Neural cell (in vitro differentiated cells): ENCODE measurements at regions not wholly inside any gene's neighbourhood (a gene's known extent, or its start where the extent isn't known, plus 50 kb on each side); places are given as distances from the start of the nearest gene placed in this dataset.

Experiments used
- H2AFZ ChIP-seq: fragments of 200-600, 300-800 bp; sonication (generic), shearing (Covaris generic); 2 replicates; pipeline ENCODE4 v1.6.0; 2014; ENCODE audit warnings: low read depth, mild to moderate bottlenecking, antibody characterized with exemption, low read length, moderate library complexity
- H3F3A ChIP-seq: fragments of 200-600 bp; shearing (Covaris generic); 2 replicates; pipeline ENCODE4 v1.6.1; 2016; ENCODE audit warnings: mild to moderate bottlenecking, moderate library complexity, mixed read lengths, antibody characterized with exemption, low read length; ENCODE audit not compliant: insufficient read depth, poor library complexity, severe bottlenecking
- H3K27ac ChIP-seq: fragments of 200-600, 300-800 bp; sonication (generic), shearing (Covaris generic); 2 replicates; pipeline ENCODE4 v1.5.1; 2014; ENCODE audit warnings: mild to moderate bottlenecking, low read length, moderate library complexity
- H3K27me3 ChIP-seq: fragments of 300-800, 200-600 bp; sonication (generic), shearing (Covaris generic); 2 replicates; pipeline ENCODE4 v1.6.0; 2014; ENCODE audit warnings: mild to moderate bottlenecking, low read depth, low read length, moderate library complexity; ENCODE audit not compliant: insufficient read depth
- H3K36me3 ChIP-seq: fragments of 300-800, 200-600 bp; sonication (generic), shearing (Covaris generic); 2 replicates; pipeline ENCODE4 v1.5.1; 2014; ENCODE audit warnings: mild to moderate bottlenecking, antibody characterized with exemption, low read length, moderate library complexity; ENCODE audit not compliant: insufficient read depth
- H3K4me2 ChIP-seq: fragments of 300-800, 200-600 bp; sonication (generic), shearing (Covaris generic); 2 replicates; pipeline ENCODE4 v1.6.0; 2014; ENCODE audit warnings: mild to moderate bottlenecking, low read length
- H3K4me3 ChIP-seq: fragments of 300-800, 200-600 bp; sonication (generic), shearing (Covaris generic); 2 replicates; pipeline ENCODE4 v1.5.1; 2014; ENCODE audit warnings: mild to moderate bottlenecking, low read length, moderate library complexity
- H3K79me2 ChIP-seq: fragments of 200-600 bp; shearing (Covaris generic); replicated peaks from 2 replicates; pipeline ENCODE4 v1.6.0; 2014; ENCODE audit warnings: mild to moderate bottlenecking, low read length, moderate library complexity; ENCODE audit not compliant: insufficient read depth
- H3K9ac ChIP-seq: fragments of 300-800, 200-600 bp; sonication (generic), shearing (Covaris generic); 2 replicates; pipeline ENCODE4 v1.6.1; 2016; ENCODE audit warnings: mild to moderate bottlenecking, low read length, mixed read lengths
- H3K9me2 ChIP-seq: fragments of 200-600 bp; shearing (Covaris generic); 2 replicates; pipeline ENCODE4 v1.6.1; 2016; ENCODE audit warnings: mild to moderate bottlenecking, low read length, mixed read lengths; ENCODE audit not compliant: insufficient read depth
- H3K9me3 ChIP-seq: fragments of 200-600, 300-800 bp; sonication (generic), shearing (Covaris generic); 2 replicates; pipeline ENCODE4 v1.6.1; 2016; ENCODE audit warnings: mild to moderate bottlenecking, mixed run types, low read length, moderate library complexity, mixed read lengths
- H4K20me1 ChIP-seq: fragments of 200-600 bp; shearing (Covaris generic); 2 replicates; pipeline ENCODE4 v1.6.1; 2016; ENCODE audit warnings: mild to moderate bottlenecking, mixed run types; ENCODE audit not compliant: insufficient read depth
- CTCF ChIP-seq: fragments of 450-650 bp; IDR thresholded peaks from 2 replicates; pipeline ENCODE4 v1.5.1; 2014; ENCODE audit warnings: antibody characterized with exemption, mild to moderate bottlenecking, moderate library complexity; ENCODE audit not compliant: poor library complexity, severe bottlenecking
- EP300 ChIP-seq: fragments of 450-650 bp; conservative IDR thresholded peaks from 2 replicates; pipeline ENCODE4 v1.6.1; 2014; ENCODE audit warnings: antibody characterized with exemption, mild to moderate bottlenecking, moderate library complexity; ENCODE audit not compliant: poor library complexity, severe bottlenecking
- EZH2 ChIP-seq: fragments of 200-600, 300-800 bp; shearing (Covaris generic), sonication (generic); IDR thresholded peaks from 2 replicates; pipeline ENCODE4 v1.6.1; 2014; ENCODE audit warnings: antibody characterized with exemption, low read length, borderline replicate concordance, mild to moderate bottlenecking; ENCODE audit not compliant: insufficient read depth, poor library complexity, severe bottlenecking
- MXI1 ChIP-seq: fragments of 450-650 bp; conservative IDR thresholded peaks from 2 replicates; pipeline ENCODE4 v1.6.1; 2014; ENCODE audit warnings: antibody characterized with exemption, mild to moderate bottlenecking; ENCODE audit not compliant: poor library complexity, severe bottlenecking
- POLR2AphosphoS5 ChIP-seq: IDR thresholded peaks from 2 replicates; pipeline ENCODE4 v1.6.1; 2012
- RAD21 ChIP-seq: fragments of 450-650 bp; conservative IDR thresholded peaks from 2 replicates; pipeline ENCODE4 v1.6.1; 2014; ENCODE audit warnings: antibody characterized with exemption, mild to moderate bottlenecking, moderate library complexity
- REST ChIP-seq: IDR thresholded peaks from 2 replicates; pipeline ENCODE4 v1.6.1; 2012; ENCODE audit warnings: borderline replicate concordance
- SMC3 ChIP-seq: fragments of 450-650 bp; conservative IDR thresholded peaks from 2 replicates; pipeline ENCODE4 v1.6.1; 2014; ENCODE audit warnings: antibody characterized with exemption, mild to moderate bottlenecking, moderate library complexity; ENCODE audit not compliant: poor library complexity
- TAF1 ChIP-seq: IDR thresholded peaks from 2 replicates; pipeline ENCODE4 v1.6.1; 2012; ENCODE audit warnings: low read depth

GRCh38 chr13:39892721-39893685 is 237.5 kb downstream of the COG6 start:
- no peaks in the 10 kb centered on the region for H4K20me1 ChIP-seq
- TF ChIP-seq EP300 (no peak), CTCF (no peak), RAD21 (no peak), REST (no peak), TAF1 (no peak), POLR2AphosphoS5 (no peak), EZH2 (no peak), SMC3 (no peak), MXI1 (no peak)
- H3K4me2 ChIP-seq, result no peak overlapping the region
- no peaks in the 10 kb centered on the region for H3K9me3 ChIP-seq
- H3F3A ChIP-seq, result no peaks in the 10 kb centered on the region
- H3K9ac ChIP-seq, result no peak overlapping the region
- no peaks in the 10 kb centered on the region for H3K9me2 ChIP-seq
- H3K4me3 ChIP-seq, result no peak overlapping the region
- H2AFZ ChIP-seq, result no peak overlapping the region
- no peaks in the 10 kb centered on the region for H3K36me3 ChIP-seq
- no peak overlapping the region for H3K27ac ChIP-seq
- H3K79me2 ChIP-seq, result no peaks in the 10 kb centered on the region
- H3K27me3 ChIP-seq, result no peaks in the 10 kb centered on the region

GRCh38 chr13:39893808-39894207 is 238.3 kb downstream of the COG6 start:
- Histone ChIP-seq H3K4me3 (no peak overlapping the region), H3K9ac (no peak overlapping the region), H3F3A (no peaks in the 10 kb centered on the region), H3K79me2 (no peaks in the 10 kb centered on the region), H3K4me2 (no peak overlapping the region), H3K27me3 (no peaks in the 10 kb centered on the region), H3K36me3 (no peaks in the 10 kb centered on the region), H3K9me3 (no peaks in the 10 kb centered on the region), H4K20me1 (no peaks in the 10 kb centered on the region), H3K27ac (no peak overlapping the region), H3K9me2 (no peaks in the 10 kb centered on the region), H2AFZ (no peak overlapping the region)
- no peak for TF ChIP-seq CTCF
- TF ChIP-seq SMC3, result no peak
- TF ChIP-seq EZH2, result no peak
- TF ChIP-seq MXI1, result no peak
- TF ChIP-seq EP300, result no peak
- no peak for TF ChIP-seq RAD21
- TF ChIP-seq REST, result no peak
- no peak for TF ChIP-seq TAF1
